ACHN (cell line): ENCODE measurements at regions not wholly inside any gene's neighbourhood (a gene's known extent, or its start where the extent isn't known, plus 50 kb on each side); places are given as distances from the start of the nearest gene placed in this dataset.
"Not testable (repeated sequence)": the region's sequence is repeated elsewhere in the genome, so short reads cannot be mapped to it uniquely, and the experiment has no call there.

Source experiments
- DNase-seq: peaks from one replicate; pipeline ENCODE4 v3.0.0-alpha.2; 2015
- in situ Hi-C: cut with HindIII; loops from 2 replicates; pipeline ENCODE4 v1.10.0; 2017; ENCODE audit warnings: low sequenced_read_pairs, low pct_ligation_motif_present, low pct_unique_long_range_greater_than_20kb

DNA sequence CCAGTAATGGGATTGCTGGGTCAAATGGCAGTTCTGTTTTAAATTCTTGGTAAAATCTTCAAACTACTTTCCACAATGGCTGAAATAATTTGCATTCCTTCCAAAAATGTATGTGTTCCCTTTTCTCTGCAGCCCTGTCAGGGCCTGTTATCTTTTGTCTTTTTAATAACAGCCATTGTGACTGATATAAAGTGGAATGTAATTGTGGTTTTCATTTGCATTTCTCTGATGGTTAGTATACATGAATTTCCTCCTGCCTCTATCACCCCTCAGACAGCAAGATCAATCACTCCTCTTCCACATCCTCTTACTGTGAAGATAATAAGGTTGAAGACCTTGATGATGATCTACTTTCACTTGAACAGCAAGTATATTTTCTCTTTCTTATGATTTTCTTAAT, 304.8 kb upstream of the FSIP2 start:
- no peak for DNase-seq
- in situ Hi-C loops: no loop called here

GRCh38 chr2:185436787-185437372, 301.7 kb upstream of the FSIP2 start:
- in situ Hi-C loops: no loop called here
- no peak for DNase-seq

DNA sequence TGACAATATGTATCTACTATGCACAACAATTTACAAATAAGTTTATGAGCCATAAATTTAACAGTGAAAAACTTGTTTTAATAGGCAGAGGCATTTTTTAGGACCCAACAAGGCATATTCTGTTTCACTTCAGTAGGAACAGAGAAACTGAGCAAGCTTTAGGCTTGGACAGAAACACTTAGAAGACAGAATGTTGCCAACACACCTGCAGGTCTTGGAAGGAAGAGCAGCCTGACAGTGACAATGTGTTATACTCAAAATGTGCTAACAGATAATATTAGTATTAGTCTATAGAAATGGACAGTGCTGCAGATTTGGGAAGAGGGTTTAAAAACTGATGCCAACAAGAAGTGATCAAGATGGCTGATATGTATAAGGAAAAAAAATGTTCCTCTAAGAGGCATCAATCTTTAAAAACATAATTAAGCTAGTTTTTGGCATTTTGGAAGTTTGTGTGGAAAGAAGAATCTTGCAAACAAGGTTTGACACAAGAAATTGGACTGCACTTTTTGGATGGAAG, 297.1 kb upstream of the FSIP2 start:
- no peak for DNase-seq
- in situ Hi-C loops: no loop called here

DNA sequence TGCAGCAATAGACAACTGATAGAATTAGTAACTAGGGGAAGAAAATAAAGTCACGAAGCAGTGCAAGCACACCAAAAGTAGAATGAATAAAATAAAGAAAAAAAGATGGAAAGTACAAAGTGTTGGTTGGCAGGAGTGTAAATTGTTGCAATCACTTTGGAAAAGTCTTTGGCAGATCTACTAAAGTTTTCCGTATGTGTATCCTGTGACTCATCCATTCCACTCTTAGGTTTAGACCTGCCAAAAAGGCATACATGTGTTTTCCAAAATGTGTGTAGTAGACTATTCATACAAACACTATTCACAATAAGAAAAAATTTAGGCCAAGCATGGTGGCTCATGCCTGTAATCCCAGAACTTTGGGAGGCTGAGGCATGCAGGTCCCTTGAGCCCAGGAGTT, 282.1 kb upstream of the FSIP2 start:
- DNase-seq: no peak
- in situ Hi-C loops: no loop called here

DNA sequence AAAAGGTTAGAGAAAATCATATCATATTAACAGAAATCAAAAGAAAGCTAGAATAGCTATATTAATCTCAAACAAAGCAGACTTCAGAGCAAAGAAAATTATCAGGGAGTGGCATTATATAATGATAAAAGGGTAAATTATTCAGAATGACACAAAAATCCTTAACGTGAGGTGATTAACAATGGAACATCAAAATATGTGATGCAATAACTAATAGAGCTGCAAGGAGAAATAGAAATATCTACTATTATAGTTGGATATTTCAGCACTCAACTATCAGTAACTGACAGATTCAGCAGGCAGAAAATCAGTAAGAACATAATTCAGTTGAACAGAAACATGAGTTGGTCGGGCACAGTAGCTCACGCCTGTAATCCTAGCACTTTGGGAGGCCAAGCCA, 275.1 kb upstream of the FSIP2 start:
- in situ Hi-C loops: no loop called here
- no peak for DNase-seq

DNA sequence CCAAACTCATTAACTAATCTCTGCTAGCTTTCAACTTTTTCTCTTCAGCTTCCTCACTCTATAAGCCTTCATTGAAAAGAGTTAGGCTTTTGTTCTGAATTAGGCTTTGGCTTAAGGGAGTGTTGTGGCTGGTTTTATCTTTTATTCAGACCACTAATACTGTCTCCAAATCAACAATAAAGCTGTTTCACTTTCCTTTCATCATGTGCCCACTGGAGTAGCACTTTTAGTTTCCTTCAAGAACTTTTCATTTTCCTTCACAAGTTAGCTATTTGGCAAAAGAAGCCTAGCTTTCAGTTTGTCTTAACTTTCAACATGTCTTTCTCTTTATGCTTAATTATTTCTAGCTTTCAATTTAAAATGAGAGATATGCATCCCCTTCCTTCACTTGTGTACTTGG, 271.7 kb upstream of the FSIP2 start:
- no peak for DNase-seq
- in situ Hi-C loops: no loop called here

GRCh38 chr2:185471441-185471840, 267.2 kb upstream of the FSIP2 start:
- DNase-seq: no peak
- in situ Hi-C loops: no loop called here

DNA sequence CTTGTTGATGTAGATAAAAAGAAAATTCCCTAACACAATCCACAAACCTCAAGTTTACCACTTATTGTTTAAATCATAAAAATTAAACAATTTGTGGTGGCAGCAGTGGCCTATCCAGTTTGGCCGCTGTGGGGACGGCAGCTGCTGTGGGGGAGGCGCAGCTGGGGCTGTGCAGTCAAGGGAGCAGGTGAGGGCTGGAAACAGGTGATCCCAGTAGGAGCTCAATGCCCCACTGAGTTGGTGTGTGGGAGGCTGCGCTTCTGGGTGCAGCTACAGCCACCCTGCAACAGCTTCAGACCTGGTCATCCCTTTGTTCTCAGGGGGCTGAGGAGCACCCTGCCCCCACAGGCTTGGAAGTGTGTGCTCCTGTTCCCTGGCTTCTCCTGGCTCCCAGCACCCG, 266.0 kb upstream of the FSIP2 start:
- in situ Hi-C loops: no loop called here
- no peak for DNase-seq

DNA sequence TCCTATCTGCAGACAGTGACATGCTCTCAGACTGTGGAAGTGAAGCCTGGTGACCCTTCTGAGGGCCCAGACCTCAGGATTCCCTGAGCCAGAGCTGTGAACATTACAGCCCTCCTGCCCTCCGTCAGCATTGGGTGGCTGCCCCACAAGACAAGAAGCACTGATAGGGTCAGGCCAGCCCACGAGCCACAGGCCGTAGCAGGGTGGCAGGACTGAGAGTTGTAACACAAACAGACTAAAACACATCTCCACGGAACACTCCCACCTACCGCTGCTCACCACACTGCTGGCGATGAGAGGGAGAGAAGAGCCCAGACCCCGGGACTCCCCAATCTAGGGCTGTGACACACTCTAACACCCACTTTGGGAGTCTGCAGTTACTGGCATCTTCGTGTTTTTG, 264.8 kb upstream of the FSIP2 start:
- no peak for DNase-seq
- in situ Hi-C loops: no loop called here

DNA sequence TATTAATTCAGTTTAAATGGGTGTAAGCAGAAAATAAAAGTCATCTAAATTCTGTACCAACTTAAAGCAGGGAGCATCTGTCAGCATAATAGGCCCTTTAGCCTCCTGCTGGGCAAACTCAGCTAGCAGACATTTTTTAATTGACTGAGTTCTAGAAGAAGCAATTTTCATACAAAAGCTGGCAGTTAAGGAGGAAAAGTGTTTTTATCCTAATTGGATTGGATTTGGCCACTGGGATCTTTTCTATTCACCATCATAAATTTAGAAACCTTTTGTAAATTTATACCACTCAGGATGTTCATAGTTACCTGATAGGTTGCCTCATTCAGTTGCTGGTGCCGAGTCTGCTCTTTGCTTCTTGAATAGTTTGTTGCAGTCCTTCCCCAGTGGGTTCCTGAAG, 262.7 kb upstream of the FSIP2 start:
- in situ Hi-C loops: no loop called here
- no peak for DNase-seq

DNA sequence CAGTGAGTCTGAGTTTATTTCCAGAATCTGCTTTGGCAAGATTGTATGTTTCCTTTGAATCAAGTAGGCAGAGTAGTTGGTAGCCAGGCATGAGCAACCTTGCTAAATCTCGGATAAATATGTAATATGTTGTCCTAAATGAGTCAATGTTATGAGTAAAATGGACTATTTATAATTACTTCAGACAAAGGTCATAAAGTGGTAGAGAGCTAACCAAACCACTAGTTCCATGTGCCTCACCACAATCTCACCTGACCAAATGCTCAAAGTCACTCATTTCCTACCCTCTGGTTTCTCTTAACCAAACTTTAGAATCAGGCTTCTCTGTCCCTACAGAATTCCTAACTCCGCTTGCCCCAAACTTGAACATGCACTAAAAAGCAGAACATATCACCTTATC, 261.2 kb upstream of the FSIP2 start:
- DNase-seq: no peak
- in situ Hi-C loops: no loop called here

- in situ Hi-C loops: no loop called here
- no peak for DNase-seq
Observed at GRCh38 chr2:185484602-185485001, 254.0 kb upstream of the FSIP2 start.

GRCh38 chr2:185502351-185502750, 236.3 kb upstream of the FSIP2 start:
- no peak for DNase-seq
- in situ Hi-C loops: no loop called here

- no peak for DNase-seq
- in situ Hi-C loops: no loop called here
Observed at GRCh38 chr2:185507719-185508118, 230.9 kb upstream of the FSIP2 start.

- in situ Hi-C loops: no loop called here
- DNase-seq: no peak
Observed at GRCh38 chr2:185510060-185510459, 228.5 kb upstream of the FSIP2 start.

DNA sequence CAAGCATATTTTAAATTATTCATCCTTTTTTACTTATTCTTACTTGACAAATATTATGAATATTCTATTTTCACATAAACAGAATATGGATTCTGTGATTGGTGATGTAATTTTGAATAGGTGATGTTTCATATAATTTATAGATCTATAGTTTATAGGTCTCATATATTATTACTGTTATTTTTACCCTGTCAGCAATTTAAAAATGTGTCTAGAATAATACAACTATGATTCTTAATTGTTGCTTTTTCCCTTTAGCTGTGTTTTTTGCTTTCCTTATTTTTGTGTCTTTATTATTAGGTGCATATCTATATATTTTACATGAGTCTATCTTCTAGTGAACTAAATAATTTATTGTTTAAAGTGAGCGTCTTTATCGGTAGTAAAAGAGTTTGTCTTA, 226.7 kb upstream of the FSIP2 start:
- in situ Hi-C loops: no loop called here
- no peak for DNase-seq

GRCh38 chr2:185522472-185522871, 216.1 kb upstream of the FSIP2 start:
- DNase-seq: no peak
- in situ Hi-C loops: no loop called here

GRCh38 chr2:185524242-185524641, 214.4 kb upstream of the FSIP2 start:
- in situ Hi-C loops: not testable (repeated sequence)

DNA sequence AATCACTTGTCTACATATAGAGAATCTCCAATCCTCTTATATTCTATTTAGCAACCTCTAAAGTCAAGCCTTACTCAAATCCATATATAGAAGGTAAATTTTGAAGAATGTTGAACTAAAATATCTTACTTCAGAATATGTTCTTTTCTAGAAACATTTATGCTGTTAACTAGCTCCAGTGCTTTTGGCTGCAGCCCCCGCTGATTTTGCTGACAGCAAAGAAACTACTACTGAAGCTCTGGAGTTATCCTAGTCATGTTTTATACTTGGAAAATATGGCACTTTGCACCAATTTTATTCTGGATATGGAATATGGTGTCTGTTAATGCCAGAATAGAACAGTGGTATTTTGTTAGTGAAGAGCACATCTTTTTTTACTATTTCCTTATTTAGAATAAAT, 212.4 kb upstream of the FSIP2 start:
- in situ Hi-C loops: no loop called here
- no peak for DNase-seq

More at GRCh38 chr2:185524242-185524641, 214.4 kb upstream of the FSIP2 start:
- not testable (repeated sequence) for DNase-seq

GRCh38 chr2:185531721-185532120, 206.9 kb upstream of the FSIP2 start:
- no peak for DNase-seq
- in situ Hi-C loops: no loop called here

- in situ Hi-C loops: no loop called here
- no peak for DNase-seq
Observed at GRCh38 chr2:185537689-185538088, 200.9 kb upstream of the FSIP2 start.
